DMS 273 (cell line): ENCODE measurements at regions not wholly inside any gene's neighbourhood (a gene's known extent, or its start where the extent isn't known, plus 50 kb on each side); places are given as distances from the start of the nearest gene placed in this dataset.

Experiments
- DNase-seq: peaks from one replicate; lab custom pipeline; 2025; ENCODE audit not compliant: unreplicated experiment; lab: John Stamatoyannopoulos, UW

DNA sequence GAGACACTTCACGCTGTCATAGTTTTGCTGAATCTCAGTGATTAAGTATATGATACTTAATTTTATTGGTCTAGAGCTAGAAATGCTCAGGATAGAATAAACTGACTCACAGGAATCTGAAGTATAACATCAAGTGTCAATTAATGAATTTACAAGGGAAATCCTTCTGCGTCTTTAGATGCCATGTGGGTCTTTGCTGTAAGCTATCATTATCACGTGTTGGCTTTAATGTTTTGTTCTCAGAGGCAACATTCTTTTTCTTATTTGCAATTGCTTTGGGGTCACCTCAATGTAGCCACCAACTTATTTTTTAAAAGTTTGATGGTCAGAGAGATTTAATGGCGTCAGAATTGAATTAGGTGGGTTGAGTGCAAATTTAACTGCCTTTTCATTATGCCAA is 680.1 kb upstream of the PTBP2 start:
- DNase-seq, result no peak

GRCh38 chr1:96048572-96049212 is 672.9 kb upstream of the PTBP2 start:
- DNase-seq, result no peak

- DNase-seq, result no peak
These were observed 671.7 kb upstream of the PTBP2 start for GRCh38 chr1:96049759-96050409.

DNA sequence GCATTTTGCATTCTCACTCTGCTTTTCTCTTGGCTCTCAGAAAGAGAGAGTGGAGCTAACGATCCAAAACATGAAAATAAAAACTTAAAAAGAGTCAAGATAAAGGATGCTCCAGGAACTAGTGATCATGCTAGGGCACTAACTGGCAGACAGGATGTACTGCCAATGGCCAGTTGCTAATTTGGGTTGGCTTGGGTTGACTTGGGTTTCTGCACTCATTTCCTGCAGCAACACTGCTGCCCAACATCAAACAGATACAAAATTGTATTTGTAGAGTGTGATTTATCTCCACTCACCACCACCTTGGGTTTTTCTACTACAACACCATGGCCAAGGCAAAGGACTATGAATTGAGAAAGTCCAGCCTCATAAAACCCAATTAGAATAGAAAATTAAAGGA is 662.3 kb upstream of the PTBP2 start:
- no peak for DNase-seq

- no peak for DNase-seq
These were observed 661.8 kb upstream of the PTBP2 start for GRCh38 chr1:96059736-96060135.

- DNase-seq, result no peak
These were observed 661.0 kb upstream of the PTBP2 start for GRCh38 chr1:96060621-96061020.

DNA sequence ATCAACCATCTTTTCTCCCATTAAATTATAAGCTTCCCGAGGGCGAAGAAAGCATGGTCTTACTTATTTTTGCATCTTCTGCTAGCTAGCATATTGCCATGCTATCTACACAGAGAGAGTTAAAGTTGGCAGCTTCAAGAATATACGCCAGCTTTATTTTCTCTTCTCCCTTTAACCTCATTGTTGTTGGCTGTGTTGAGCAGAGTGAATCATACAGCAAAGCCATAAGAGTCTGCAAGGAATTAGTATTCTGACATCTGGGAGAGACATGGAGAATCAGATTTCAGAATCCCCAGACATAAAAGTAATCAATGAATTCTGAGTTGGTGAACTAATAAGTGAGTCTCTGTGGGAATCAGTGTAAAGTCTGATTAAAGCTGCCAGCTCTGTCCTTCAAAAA is 649.6 kb upstream of the PTBP2 start:
- DNase-seq, result no peak

GRCh38 chr1:96073100-96073499 is 648.5 kb upstream of the PTBP2 start:
- DNase-seq, result no peak

DNA sequence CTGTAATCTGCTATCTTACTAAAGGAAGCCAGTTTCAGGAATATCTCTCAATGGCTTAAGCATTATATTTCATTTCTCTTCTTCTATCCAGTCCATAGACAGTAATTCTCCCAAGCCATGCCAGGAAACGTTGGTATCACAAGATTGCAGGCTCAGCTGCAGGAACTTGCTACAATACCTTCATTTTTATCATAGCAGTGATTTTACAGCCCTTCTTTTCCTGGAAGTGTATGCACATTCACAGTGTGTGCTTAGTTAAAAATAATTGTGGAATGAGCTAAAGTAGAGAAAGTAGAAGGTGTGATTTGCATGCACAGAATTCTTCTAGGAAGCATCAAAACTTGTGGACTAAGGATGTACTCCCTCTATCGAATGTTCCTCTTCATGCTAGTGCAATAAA is 647.2 kb upstream of the PTBP2 start:
- no peak for DNase-seq

DNA sequence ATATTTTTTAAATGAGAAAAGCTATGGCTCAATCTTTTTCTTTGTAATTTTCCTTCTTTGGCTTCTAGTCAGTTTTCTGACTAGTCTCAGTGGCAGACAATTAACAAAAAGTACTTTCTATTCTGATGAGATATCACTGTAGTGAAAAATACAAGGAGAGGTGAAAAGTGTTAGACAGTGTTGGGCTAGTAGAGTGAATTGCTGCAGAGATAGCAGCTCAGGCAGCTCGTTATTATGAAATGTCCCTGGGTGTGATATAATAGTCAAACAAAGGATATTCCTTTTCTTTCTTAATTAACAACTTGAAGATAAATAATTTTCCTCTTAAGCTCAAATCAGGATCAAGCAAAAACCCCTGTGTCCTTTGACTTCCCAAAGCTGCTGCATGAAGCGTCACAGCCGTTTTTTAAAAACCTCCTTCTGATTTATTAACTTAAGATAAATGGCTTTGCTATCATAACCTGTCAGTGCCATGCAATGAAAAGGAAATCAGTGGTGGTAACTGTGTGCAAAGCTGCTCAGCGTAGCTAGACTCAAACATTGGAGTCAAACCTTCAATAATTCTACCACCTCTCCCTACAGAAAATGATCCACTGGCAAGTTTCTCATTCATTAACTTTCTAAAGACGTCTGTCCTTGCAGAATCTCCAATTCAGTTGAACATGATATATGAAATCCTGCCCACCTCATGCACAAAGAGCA is 646.6 kb upstream of the PTBP2 start:
- no peak for DNase-seq

DNA sequence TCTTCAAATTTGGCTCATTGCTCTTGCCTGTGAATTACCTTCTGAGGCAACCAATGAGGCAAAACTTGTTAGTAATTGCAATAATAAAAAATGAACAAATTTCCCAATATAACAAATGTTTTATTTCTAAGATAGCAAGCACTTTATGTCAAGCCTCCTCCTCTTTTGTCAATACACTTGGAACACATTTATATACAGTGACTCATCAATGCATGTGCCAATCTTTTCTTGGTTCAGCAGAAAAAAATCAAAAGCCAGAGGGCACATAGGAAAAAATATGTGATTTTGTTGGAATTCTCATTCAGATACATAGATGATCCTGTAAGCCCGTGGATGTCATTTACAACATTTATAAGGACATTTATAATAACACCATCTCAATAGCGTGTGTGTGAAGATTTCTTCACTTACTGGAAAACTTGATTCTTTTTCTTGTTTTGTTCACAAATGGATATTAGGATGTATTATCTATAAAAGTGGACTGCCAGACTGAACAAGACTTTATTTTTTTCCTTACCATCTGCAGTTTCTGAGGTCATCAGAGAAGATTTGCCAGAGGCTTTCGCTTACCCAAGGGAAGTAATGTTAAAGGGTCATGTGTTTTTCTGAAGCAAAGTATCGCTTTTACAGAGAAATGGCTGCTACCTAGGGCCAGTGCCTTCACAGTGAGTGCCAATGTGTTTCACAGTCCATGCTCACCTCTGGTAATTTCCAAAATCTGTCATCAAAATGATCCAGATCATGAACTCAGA is 645.7 kb upstream of the PTBP2 start:
- no peak for DNase-seq

GRCh38 chr1:96076589-96076988 is 645.0 kb upstream of the PTBP2 start:
- no peak for DNase-seq

DNA sequence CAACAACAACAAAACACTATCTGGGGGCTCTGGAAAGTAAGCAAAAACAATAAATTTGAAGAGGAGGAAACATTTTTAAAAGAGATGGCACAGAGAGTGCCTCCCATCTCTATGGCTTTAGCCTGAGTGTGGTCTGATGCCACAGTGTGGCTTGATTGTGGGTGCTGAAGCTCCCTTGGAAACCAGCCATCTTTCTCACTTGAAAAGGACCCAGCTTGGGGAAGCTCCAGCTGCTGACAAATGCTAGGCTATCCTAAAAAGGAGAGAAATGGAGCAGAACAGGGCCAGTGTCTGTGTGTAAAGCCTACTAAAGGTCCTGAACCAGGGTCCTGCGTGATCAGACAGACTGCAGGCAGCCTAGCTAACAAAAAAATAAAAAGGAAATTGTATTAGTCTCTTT is 642.0 kb upstream of the PTBP2 start:
- no peak for DNase-seq

GRCh38 chr1:96080925-96081324 is 640.7 kb upstream of the PTBP2 start:
- DNase-seq, result peak; percentile 7

DNA sequence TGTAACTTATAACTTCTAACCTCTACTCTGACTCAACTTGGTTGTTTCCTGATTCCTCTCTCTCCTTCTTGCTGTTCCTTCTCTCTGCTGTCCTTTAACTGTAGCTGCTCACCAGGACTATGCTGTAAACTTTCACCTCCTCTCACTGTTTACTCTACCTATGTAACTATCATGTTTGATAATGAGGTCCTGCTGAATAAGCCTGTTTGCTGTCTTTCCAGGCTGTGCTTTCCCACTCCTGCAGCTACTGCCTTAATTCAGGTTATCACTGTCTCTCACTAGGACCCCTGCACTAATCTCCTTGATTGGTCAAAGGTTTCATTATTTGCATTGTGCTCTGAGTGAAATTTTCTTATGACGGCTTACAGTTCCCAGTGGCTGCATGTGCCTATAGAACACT is 633.9 kb upstream of the PTBP2 start:
- DNase-seq, result no peak

- no peak for DNase-seq
These were observed 631.5 kb upstream of the PTBP2 start for GRCh38 chr1:96090134-96090533.

GRCh38 chr1:96095849-96096612 is 625.6 kb upstream of the PTBP2 start:
- peak; percentile 30 for DNase-seq

GRCh38 chr1:96096613-96097321 is 624.8 kb upstream of the PTBP2 start:
- DNase-seq, result no peak

GRCh38 chr1:96104506-96104905 is 617.1 kb upstream of the PTBP2 start:
- no peak for DNase-seq

DNA sequence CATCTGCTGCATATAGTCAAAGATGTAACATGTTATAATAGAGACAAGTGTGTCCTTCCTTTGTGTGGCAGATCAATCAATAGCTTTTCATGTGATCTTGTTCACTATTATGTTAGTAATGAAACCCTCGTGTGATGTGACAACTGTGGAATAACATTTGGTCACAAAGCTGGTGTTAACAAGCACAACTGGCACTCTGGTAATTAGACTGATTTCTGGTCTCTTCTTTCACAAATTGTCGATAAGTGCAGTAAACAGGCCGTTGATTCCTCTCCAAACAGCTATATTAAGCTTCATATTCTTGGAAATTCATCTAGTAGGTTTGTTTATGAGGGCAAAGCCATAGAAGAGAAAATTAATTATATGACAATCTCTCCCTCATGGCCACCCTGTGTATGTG is 616.7 kb upstream of the PTBP2 start:
- no peak for DNase-seq
